Vagina (tissue), 2 donors: ENCODE measurements at regions not wholly inside any gene's neighbourhood (a gene's known extent, or its start where the extent isn't known, plus 50 kb on each side); places are given as distances from the start of the nearest gene placed in this dataset.
A peak's percentile ranks its signal among the peaks of the same experiment; 100 is the strongest.

Experiments used
- DNase-seq, 2 donors: peaks; one replicate each; pipeline ENCODE4 v3.0.0-alpha.2; 2017; ENCODE audit errors: extremely low spot score in 2 of 2
- H3K27ac ChIP-seq: fragments of 200-600 bp; sonication (generic); one replicate; pipeline ENCODE4 v1.5.1; 2019
- H3K27me3 ChIP-seq: fragments of 200-600 bp; sonication (generic); one replicate; pipeline ENCODE4 v1.5.1; 2019
- H3K36me3 ChIP-seq, 2 donors: fragments of 200-600 bp; sonication (generic); one replicate each; pipeline ENCODE4 v1.5.1; 2017 to 2019
- H3K4me1 ChIP-seq: fragments of 200-600 bp; sonication (generic); one replicate; pipeline ENCODE4 v1.5.1; 2019
- H3K4me3 ChIP-seq, 2 donors: fragments of 200-600 bp; sonication (generic); 1 replicate in 1 of 2; 2 replicates in 1 of 2; pipeline ENCODE4 v1.5.1; 2016 to 2019
- H3K9me3 ChIP-seq: fragments of 200-600 bp; sonication (generic); one replicate; pipeline ENCODE4 v1.5.1; 2019
- POLR2A ChIP-seq, 2 donors: fragments of 450-650 bp; IDR thresholded peaks; one replicate each; pipeline ENCODE4 v1.6.1; 2017; ENCODE audit warnings: antibody characterized with exemption in 2 of 2, mild to moderate bottlenecking in 2 of 2, moderate library complexity in 2 of 2
- POLR2AphosphoS5 ChIP-seq, 2 donors: sonication (generic); formaldehyde crosslinking; IDR thresholded peaks; one replicate each; pipeline ENCODE4 v1.9.0; 2017; ENCODE audit warnings: antibody characterized with exemption in 2 of 2, mild to moderate bottlenecking in 2 of 2, low read depth in 1 of 2; ENCODE audit not compliant: insufficient read depth in 1 of 2
- intact Hi-C: fragments of 100-400 bp; cut with DNase I; formaldehyde crosslinking; loops from one replicate; pipeline ENCODE4 v1.15.1; 2023
- TF ChIP-seq, protein P1 (sequence below), 3 experiments: fragments of 450-650 bp in 2 of 3; fragments of 200-600 bp in 1 of 3; sonication (generic) in 1 of 3; IDR thresholded peaks; one replicate each; pipeline ENCODE4 v1.5.1; 2017 to 2019; ENCODE audit warnings: antibody characterized with exemption in 3 of 3, mild to moderate bottlenecking in 2 of 3, moderate library complexity in 2 of 3

DNA sequence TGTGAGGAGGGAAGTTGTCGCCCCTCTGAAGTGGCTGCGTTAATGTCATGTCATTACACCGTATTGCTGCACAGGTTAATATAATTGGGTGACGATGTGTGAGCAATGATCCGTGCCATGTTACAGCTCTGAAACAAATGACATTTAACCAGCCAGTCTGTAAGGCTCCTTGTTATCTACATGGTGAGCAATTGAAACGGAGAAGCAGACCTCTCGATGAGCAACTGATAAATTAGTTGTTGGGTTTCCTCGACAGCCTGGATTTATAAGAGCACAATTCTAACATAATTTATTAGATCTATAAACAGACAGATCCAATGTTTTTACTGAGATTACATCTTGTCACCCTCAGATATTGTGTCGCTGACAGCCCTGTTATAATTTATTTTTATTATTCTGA lies 49.9 kb upstream of the MAFB start:
- Histone ChIP-seq H3K4me1 (no peaks in the 10 kb centered on the region), H3K36me3 (no peaks in the 10 kb centered on the region), H3K27me3 (no peaks in the 10 kb centered on the region), H3K9me3 (no peaks in the 10 kb centered on the region), H3K4me3 (no peak overlapping the region), H3K27ac (no peak overlapping the region)
- TF ChIP-seq POLR2AphosphoS5 (IDR thresholded peaks at IDR 0.05; ENCODE audit: insufficient read depth in 1 of 2, low read depth in 1 of 2) (no peak), POLR2A (IDR thresholded peaks at IDR 0.05) (no peak)
- TF ChIP-seq, protein P1, sequence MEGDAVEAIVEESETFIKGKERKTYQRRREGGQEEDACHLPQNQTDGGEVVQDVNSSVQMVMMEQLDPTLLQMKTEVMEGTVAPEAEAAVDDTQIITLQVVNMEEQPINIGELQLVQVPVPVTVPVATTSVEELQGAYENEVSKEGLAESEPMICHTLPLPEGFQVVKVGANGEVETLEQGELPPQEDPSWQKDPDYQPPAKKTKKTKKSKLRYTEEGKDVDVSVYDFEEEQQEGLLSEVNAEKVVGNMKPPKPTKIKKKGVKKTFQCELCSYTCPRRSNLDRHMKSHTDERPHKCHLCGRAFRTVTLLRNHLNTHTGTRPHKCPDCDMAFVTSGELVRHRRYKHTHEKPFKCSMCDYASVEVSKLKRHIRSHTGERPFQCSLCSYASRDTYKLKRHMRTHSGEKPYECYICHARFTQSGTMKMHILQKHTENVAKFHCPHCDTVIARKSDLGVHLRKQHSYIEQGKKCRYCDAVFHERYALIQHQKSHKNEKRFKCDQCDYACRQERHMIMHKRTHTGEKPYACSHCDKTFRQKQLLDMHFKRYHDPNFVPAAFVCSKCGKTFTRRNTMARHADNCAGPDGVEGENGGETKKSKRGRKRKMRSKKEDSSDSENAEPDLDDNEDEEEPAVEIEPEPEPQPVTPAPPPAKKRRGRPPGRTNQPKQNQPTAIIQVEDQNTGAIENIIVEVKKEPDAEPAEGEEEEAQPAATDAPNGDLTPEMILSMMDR (IDR thresholded peaks at IDR 0.05), result no peak
- DNase-seq, result peak in 1 of 2 donors; percentile 37
- intact Hi-C loops, result no loop called here

- no peaks in the 10 kb centered on the region for H3K9me3 ChIP-seq
- H3K4me1 ChIP-seq, result no peaks in the 10 kb centered on the region
- H3K36me3 ChIP-seq, result no peaks in the 10 kb centered on the region
- H3K4me3 ChIP-seq, result no peak overlapping the region
- H3K27me3 ChIP-seq, result no peaks in the 10 kb centered on the region
- TF ChIP-seq, protein P1 (IDR thresholded peaks at IDR 0.05), result no peak
- no peak for TF ChIP-seq POLR2AphosphoS5 (IDR thresholded peaks at IDR 0.05; ENCODE audit: insufficient read depth in 1 of 2, low read depth in 1 of 2)
- no peak for TF ChIP-seq POLR2A (IDR thresholded peaks at IDR 0.05)
- H3K27ac ChIP-seq, result no peak overlapping the region
- peak in 1 of 2 donors; percentile 22 for DNase-seq
- intact Hi-C loops, result no loop called here
Observed at GRCh38 chr20:40739841-40740240, 50.8 kb upstream of the MAFB start.

DNA sequence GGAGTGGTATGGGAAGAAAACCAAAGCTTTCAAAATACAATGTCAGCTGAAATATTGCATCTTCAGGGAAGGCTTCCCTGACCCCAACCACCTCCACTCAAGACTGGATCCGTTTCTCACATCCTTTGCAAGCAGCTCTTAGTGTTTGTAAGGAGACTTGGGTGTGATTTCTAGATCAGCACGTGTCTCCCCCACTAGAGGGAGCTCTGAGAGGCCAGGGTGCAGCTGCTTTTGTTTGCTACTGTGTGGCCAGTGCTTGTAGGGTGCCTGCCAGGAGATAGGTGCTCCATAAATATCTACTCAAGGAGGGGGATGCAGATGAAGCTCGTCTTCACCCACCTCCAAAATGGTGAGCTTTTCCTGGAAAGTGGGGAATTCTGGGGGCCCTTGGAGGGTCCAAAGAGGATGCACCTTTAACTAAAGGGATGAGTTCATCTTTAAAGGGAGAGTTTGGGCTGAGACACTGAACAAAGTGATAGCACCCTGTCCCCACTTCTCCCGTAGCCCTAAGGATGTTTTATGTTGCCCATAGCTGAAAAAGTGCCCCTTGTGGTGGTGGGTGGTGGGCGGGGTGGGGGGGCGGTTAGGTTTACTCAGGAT lies 52.6 kb upstream of the MAFB start:
- H3K27me3 ChIP-seq, result no peaks in the 10 kb centered on the region
- H3K4me3 ChIP-seq, result no peak overlapping the region
- intact Hi-C loops, result no loop called here
- H3K9me3 ChIP-seq, result no peaks in the 10 kb centered on the region
- TF ChIP-seq POLR2A (IDR thresholded peaks at IDR 0.05), result no peak
- TF ChIP-seq, protein P1 (IDR thresholded peaks at IDR 0.05), result peak in 2 of 3 experiments; percentile 18 to 20
- no peak for TF ChIP-seq POLR2AphosphoS5 (IDR thresholded peaks at IDR 0.05; ENCODE audit: insufficient read depth in 1 of 2, low read depth in 1 of 2)
- no peak overlapping the region for H3K27ac ChIP-seq
- no peaks in the 10 kb centered on the region for H3K36me3 ChIP-seq
- DNase-seq, result peak in 1 of 2 donors; percentile 93
- no peaks in the 10 kb centered on the region for H3K4me1 ChIP-seq

- no peaks in the 10 kb centered on the region for H3K27me3 ChIP-seq
- H3K27ac ChIP-seq, result no peak overlapping the region
- no peaks in the 10 kb centered on the region for H3K9me3 ChIP-seq
- TF ChIP-seq, protein P1 (IDR thresholded peaks at IDR 0.05), result no peak
- TF ChIP-seq POLR2A (IDR thresholded peaks at IDR 0.05) (no peak), POLR2AphosphoS5 (IDR thresholded peaks at IDR 0.05; ENCODE audit: insufficient read depth in 1 of 2, low read depth in 1 of 2) (no peak)
- H3K4me3 ChIP-seq, result no peak overlapping the region
- DNase-seq, result peak in 1 of 2 donors; percentile 67
- no peaks in the 10 kb centered on the region for H3K4me1 ChIP-seq
- no peaks in the 10 kb centered on the region for H3K36me3 ChIP-seq
- intact Hi-C loops, result no loop called here
Observed at GRCh38 chr20:40743141-40743775, 54.2 kb upstream of the MAFB start.
